ENCODE measurements at regions not wholly inside any gene's neighbourhood (a gene's known extent, or its start where the extent isn't known, plus 50 kb on each side); places are given as distances from the start of the nearest gene placed in this dataset.

GRCh38 chrX:16222151-16222550 is 54.9 kb downstream of the MAGEB17 start:
- TF ChIP-seq CTCF (IDR thresholded peaks at IDR 0.05) = no peak
- no peak overlapping the region for H3K27ac ChIP-seq
- H3K27me3 ChIP-seq = peaks cover 0 to 16% (median 0%) of the 10 kb centered on the region in 7 donors
- no peaks in the 10 kb centered on the region for H3K36me3 ChIP-seq
- no peak overlapping the region for H3K4me3 ChIP-seq
- DNase-seq (no peak), ATAC-seq (no peak)
- no peaks in the 10 kb centered on the region for H3K4me1 ChIP-seq
- intact Hi-C loops (cut with DNase I) = no loop called here
- H3K9me3 ChIP-seq = peaks cover 0 to 14% (median 0%) of the 10 kb centered on the region in 11 donors

GRCh38 chrX:16223385-16223784 is 56.1 kb downstream of the MAGEB17 start:
- Histone ChIP-seq H3K4me3 (no peak overlapping the region), H3K36me3 (no peaks in the 10 kb centered on the region), H3K27ac (no peak overlapping the region), H3K9me3 (peaks cover 0 to 14% (median 0%) of the 10 kb centered on the region in 11 donors), H3K4me1 (no peaks in the 10 kb centered on the region), H3K27me3 (peaks cover 0 to 24% (median 0%) of the 10 kb centered on the region in 7 donors)
- TF ChIP-seq CTCF (IDR thresholded peaks at IDR 0.05) = no peak
- 100% methylated on average over 1 of the region's 1 CpG for WGBS, 2 donors
- no peak for DNase-seq
- intact Hi-C loops (cut with DNase I) = no loop called here
- ATAC-seq = no peak

GRCh38 chrX:16239211-16239610 is 71.9 kb downstream of the MAGEB17 start:
- no peaks in the 10 kb centered on the region for H3K36me3 ChIP-seq
- DNase-seq (no peak), ATAC-seq (no peak)
- WGBS, 2 donors = 80 to 82% methylated on average over 4 of the region's 4 CpGs
- intact Hi-C loops (cut with DNase I) = no loop called here
- no peak overlapping the region for H3K27ac ChIP-seq
- H3K4me1 ChIP-seq = no peaks in the 10 kb centered on the region
- no peak for TF ChIP-seq CTCF (IDR thresholded peaks at IDR 0.05)
- H3K4me3 ChIP-seq = no peak overlapping the region
- peaks cover 0 to 45% (median 0%) of the 10 kb centered on the region in 7 donors for H3K27me3 ChIP-seq
- no peaks in the 10 kb centered on the region for H3K9me3 ChIP-seq

DNA sequence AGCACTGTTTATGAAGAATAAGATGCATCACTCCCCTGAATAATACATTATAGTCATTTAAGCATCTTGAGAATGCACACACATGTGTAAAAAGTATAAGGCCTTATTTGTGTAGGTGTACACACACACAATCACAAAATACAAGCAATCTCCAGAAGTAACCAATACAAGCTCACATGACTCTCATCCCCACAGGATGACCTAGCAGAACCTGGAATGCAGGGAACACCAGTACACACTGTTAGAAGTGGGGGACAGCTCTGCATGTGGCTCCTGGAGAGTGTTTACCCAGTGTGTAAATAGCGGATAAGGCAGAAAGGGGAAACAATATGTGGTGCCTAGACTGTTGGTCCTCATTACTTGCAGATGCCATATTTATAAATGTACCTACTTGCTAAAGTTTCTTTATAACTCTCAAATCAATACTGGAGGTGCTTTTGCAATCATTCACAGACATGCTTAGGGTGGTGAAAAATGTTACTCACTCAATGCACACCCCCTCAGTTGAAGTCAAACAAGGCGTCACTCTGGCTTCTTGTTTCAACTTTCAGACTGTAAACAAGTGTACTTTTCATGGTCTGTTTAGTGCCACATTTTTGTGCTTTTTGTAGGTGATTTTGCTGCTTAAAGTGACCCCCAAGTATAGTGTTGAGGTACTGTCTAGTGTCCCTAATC is 73.1 kb downstream of the MAGEB17 start:
- H3K9me3 ChIP-seq = no peaks in the 10 kb centered on the region
- intact Hi-C loops (cut with DNase I) = no loop called here
- H3K4me3 ChIP-seq = no peak overlapping the region
- no peak for TF ChIP-seq CTCF (IDR thresholded peaks at IDR 0.05)
- H3K27me3 ChIP-seq = peaks cover 0 to 48% (median 0%) of the 10 kb centered on the region in 7 donors
- no peaks in the 10 kb centered on the region for H3K4me1 ChIP-seq
- DNase-seq = no peak
- no peaks in the 10 kb centered on the region for H3K36me3 ChIP-seq
- no peak for ATAC-seq
- 93% methylated on average over 2 of the region's 2 CpGs for WGBS, 2 donors
- no peak overlapping the region for H3K27ac ChIP-seq
